Karpas-422 (cell line): ENCODE measurements at regions not wholly inside any gene's neighbourhood (a gene's known extent, or its start where the extent isn't known, plus 50 kb on each side); places are given as distances from the start of the nearest gene placed in this dataset.

ENCODE experiments used
- DNase-seq: peaks from one replicate; pipeline ENCODE4 v3.0.0-alpha.2; 2015
- H2AFZ ChIP-seq: fragments of 200-600 bp; sonication (generic); 2 replicates; pipeline ENCODE4 v1.6.1; 2014; ENCODE audit warnings: antibody characterized with exemption, low read length, mixed read lengths
- H3K27ac ChIP-seq: fragments of 200-600 bp; sonication (generic); 2 replicates; pipeline ENCODE4 v1.5.1; 2014; ENCODE audit warnings: mild to moderate bottlenecking, low read length, moderate library complexity
- H3K27me3 ChIP-seq: fragments of 200-600 bp; sonication (generic); 2 replicates; pipeline ENCODE4 v1.6.1; 2014; ENCODE audit warnings: low read length, mixed read lengths
- H3K36me3 ChIP-seq: fragments of 200-600 bp; sonication (generic); 2 replicates; pipeline ENCODE4 v1.6.1; 2014; ENCODE audit warnings: low read length, mixed read lengths; ENCODE audit not compliant: insufficient read depth
- H3K4me1 ChIP-seq: fragments of 200-600 bp; sonication (generic); 2 replicates; pipeline ENCODE4 v1.6.1; 2014; ENCODE audit warnings: mild to moderate bottlenecking, low read length, mixed read lengths
- H3K4me2 ChIP-seq: fragments of 200-600 bp; sonication (generic); 2 replicates; pipeline ENCODE4 v1.6.1; 2014; ENCODE audit warnings: low read length, low read depth, mild to moderate bottlenecking; ENCODE audit not compliant: poor library complexity, severe bottlenecking
- H3K4me3 ChIP-seq: fragments of 200-600 bp; sonication (generic); 2 replicates; pipeline ENCODE4 v1.5.1; 2014; ENCODE audit warnings: mild to moderate bottlenecking, antibody characterized with exemption, low read length, mixed read lengths
- H3K79me2 ChIP-seq: fragments of 200-600 bp; sonication (generic); 2 replicates; pipeline ENCODE4 v1.6.1; 2014; ENCODE audit warnings: mild to moderate bottlenecking, low read length, mixed read lengths
- H3K9ac ChIP-seq: fragments of 200-600 bp; sonication (generic); 2 replicates; pipeline ENCODE4 v1.6.0; 2014; ENCODE audit warnings: low read length
- H3K9me2 ChIP-seq: fragments of 200-600 bp; sonication (generic), shearing (Covaris generic); replicated peaks from 2 replicates; pipeline ENCODE4 v1.6.0; 2014; ENCODE audit warnings: mild to moderate bottlenecking, low read length, moderate library complexity; ENCODE audit not compliant: insufficient read depth
- H3K9me3 ChIP-seq: fragments of 300-700, 200-600 bp; sonication (generic); 2 replicates; pipeline ENCODE4 v1.6.1; 2014; ENCODE audit warnings: low read length, mixed read lengths
- H4K20me1 ChIP-seq: fragments of 200-600 bp; sonication (generic); 2 replicates; pipeline ENCODE4 v1.6.1; 2014; ENCODE audit warnings: mild to moderate bottlenecking, antibody characterized with exemption, low read length, low read depth; ENCODE audit not compliant: insufficient read depth

DNA sequence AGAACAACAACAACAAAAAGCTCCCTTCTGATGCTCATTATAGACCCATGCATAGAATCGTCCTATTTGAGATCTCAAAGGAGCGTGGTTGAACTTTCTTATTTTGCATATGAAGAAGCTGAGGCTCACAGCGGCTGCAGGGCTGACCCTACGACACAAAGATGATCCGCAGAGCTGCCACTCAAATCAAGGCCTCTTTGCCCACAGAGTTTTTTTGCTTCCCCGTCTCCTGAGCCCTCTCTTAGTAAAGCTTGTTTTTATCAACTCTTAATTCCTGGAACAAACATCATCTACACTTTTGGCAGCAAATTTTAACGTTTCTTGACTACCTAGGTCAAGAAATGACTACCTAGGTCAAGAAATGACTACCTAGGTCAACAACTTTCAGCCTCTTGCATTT is 73.7 kb downstream of the C16orf95 start:
- Histone ChIP-seq H3K36me3 (no peaks in the 10 kb centered on the region), H3K9ac (no peak overlapping the region), H3K79me2 (no peaks in the 10 kb centered on the region), H3K4me2 (no peak overlapping the region), H3K27ac (no peak overlapping the region), H3K4me1 (no peaks in the 10 kb centered on the region), H3K27me3 (no peaks in the 10 kb centered on the region), H3K4me3 (no peak overlapping the region), H4K20me1 (no peaks in the 10 kb centered on the region), H3K9me3 (no peaks in the 10 kb centered on the region), H3K9me2 (no peaks in the 10 kb centered on the region), H2AFZ (no peak overlapping the region)
- no peak for DNase-seq

DNA sequence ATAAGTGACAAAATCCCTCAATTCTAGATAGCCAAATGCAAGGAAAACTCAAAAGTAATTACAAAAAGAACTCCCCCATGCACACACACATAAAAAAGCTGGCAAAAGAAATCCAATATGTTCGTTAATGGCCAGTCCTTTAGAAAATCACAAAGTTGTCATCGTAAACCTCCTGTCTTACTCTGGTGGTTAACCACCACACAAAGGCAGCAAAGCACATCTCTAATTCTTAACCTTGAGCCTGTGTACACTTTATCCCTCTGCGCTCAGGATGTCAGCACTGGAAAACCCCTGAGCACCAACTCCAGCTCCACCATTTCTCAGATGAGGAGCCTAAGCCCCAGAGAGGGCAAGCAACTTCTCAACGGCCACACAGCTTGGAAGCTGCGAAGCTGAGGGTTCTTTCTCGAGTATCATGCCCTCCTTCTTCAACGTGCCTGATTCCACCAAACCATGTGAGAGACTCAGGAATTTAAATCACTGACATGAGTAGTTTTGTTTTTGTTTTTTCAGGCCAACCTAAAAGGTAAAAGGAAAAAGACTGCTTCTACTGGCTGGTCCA is 72.5 kb downstream of the C16orf95 start:
- H4K20me1 ChIP-seq: no peaks in the 10 kb centered on the region
- H3K9me2 ChIP-seq: no peaks in the 10 kb centered on the region
- H3K4me2 ChIP-seq: no peak overlapping the region
- H3K4me3 ChIP-seq: no peak overlapping the region
- H2AFZ ChIP-seq: no peak overlapping the region
- H3K27me3 ChIP-seq: no peaks in the 10 kb centered on the region
- no peaks in the 10 kb centered on the region for H3K9me3 ChIP-seq
- H3K79me2 ChIP-seq: no peaks in the 10 kb centered on the region
- H3K27ac ChIP-seq: no peak overlapping the region
- DNase-seq: no peak
- H3K4me1 ChIP-seq: no peaks in the 10 kb centered on the region
- H3K36me3 ChIP-seq: no peaks in the 10 kb centered on the region
- H3K9ac ChIP-seq: no peak overlapping the region

DNA sequence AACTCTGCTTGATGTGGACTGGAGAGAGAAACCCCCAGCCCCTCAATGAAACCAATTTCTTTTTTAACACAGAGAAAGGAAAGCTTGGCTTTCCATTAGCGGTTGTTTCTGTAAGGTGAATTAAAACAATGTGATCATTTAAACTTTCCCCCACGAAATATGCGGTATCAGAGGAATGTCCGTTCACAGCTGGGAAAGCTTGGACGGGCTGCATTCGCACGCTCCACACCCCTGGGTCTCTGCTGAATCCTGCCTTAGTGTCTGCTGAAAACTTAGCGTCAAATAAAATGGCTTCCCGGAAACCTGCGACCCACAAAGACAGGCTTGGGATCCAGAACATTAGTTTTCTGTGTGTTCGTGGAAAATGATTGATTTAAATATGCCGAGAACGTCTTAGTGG is 71.7 kb downstream of the C16orf95 start:
- H3K9ac ChIP-seq: no peak overlapping the region
- H2AFZ ChIP-seq: no peak overlapping the region
- no peak for DNase-seq
- no peak overlapping the region for H3K27ac ChIP-seq
- H3K36me3 ChIP-seq: no peaks in the 10 kb centered on the region
- no peak overlapping the region for H3K4me3 ChIP-seq
- H3K79me2 ChIP-seq: no peaks in the 10 kb centered on the region
- no peaks in the 10 kb centered on the region for H3K27me3 ChIP-seq
- no peaks in the 10 kb centered on the region for H3K4me1 ChIP-seq
- no peak overlapping the region for H3K4me2 ChIP-seq
- H3K9me2 ChIP-seq: no peaks in the 10 kb centered on the region
- H3K9me3 ChIP-seq: no peaks in the 10 kb centered on the region
- no peaks in the 10 kb centered on the region for H4K20me1 ChIP-seq

DNA sequence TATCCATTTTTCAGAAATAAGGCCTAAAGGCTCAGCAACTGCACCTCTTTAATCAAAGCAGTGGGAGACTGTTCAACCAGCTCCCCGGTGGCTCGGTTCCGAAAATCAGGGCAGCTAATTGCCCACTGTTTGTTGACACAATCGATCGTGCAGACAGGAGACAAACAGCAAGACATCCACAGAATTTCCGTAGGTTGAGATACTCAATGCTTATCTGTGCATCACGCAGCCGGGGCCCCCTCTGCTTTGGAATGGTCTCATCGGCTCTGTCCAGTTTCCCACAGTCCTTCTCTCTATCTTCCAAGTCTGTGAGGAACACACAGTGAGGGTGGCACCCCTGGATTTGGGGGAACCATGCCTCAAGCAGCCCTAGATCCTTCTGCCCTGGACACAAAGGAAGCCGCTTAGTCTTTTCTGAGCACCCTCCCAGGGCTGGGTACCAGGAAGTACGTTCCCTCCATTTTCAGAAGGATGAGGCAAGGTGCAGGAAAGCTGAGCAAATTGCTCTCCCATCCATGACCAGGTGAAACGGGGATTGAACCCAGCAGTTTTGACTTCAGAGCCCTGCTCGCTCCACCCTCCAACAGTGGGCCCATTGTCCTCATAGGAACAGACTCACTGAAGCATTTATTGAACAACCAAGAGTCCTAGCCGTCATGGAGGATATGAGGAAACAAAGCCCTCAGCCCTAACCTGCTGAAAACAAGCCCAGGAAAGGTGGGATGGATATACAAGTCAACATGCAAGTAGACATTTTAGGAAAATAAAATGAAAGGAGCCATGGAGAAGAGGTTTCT is 70.7 kb downstream of the C16orf95 start:
- Histone ChIP-seq H3K4me1 (no peaks in the 10 kb centered on the region), H3K9ac (no peak overlapping the region), H3K27ac (no peak overlapping the region), H3K27me3 (no peaks in the 10 kb centered on the region), H3K79me2 (no peaks in the 10 kb centered on the region), H3K36me3 (no peaks in the 10 kb centered on the region), H3K9me2 (no peaks in the 10 kb centered on the region), H4K20me1 (no peaks in the 10 kb centered on the region), H3K4me3 (no peak overlapping the region), H3K9me3 (no peaks in the 10 kb centered on the region), H2AFZ (no peak overlapping the region), H3K4me2 (no peak overlapping the region)
- no peak for DNase-seq

DNA sequence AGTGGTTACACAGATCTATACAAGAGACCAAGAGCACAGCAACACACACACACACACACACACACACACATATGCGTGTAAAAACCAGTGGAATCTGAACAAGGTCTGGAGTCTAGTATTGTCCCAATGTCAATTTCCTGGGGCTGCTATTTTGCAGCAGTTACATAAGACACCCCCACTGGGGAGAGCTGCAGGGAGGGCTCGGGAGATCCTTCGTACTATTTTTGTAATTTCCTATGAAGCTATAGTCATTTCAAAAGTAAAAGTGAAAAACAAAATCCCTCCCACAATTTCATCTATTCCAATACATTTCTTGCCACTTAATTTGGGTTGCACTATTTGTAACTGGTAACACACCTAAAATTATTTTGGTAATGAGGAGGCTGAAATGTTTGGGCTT is 68.5 kb downstream of the C16orf95 start:
- Histone ChIP-seq H3K9me2 (no peaks in the 10 kb centered on the region), H3K27ac (no peak overlapping the region), H2AFZ (no peak overlapping the region), H3K9me3 (no peaks in the 10 kb centered on the region), H3K27me3 (no peaks in the 10 kb centered on the region), H3K4me1 (no peaks in the 10 kb centered on the region), H3K79me2 (no peaks in the 10 kb centered on the region), H3K9ac (no peak overlapping the region), H3K36me3 (no peaks in the 10 kb centered on the region), H3K4me2 (no peak overlapping the region), H3K4me3 (no peak overlapping the region), H4K20me1 (0 out of 2 replicates have a peak, but pooled peaks cover 6% of the 10 kb centered on the region)
- DNase-seq: no peak

DNA sequence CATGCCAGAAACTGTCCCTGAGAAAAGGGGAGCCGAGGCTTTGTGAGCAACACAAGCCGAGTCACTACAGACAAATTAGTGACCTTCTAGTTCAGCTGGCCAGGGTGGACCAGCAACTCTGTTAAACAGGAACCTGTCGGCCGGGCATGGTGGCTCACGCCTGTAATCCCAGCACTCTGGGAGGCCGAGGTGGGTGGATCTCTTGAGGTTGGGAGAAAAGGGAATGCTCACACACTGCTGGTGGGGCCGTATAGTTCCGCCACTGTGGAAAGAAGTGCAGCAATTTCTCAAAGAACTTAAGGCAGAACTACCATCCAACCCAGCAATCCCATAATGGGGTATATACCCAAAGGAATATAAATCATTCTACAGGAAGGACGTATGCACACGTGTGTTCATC is 67.8 kb downstream of the C16orf95 start:
- Histone ChIP-seq H3K4me1 (no peaks in the 10 kb centered on the region), H3K4me3 (no peak overlapping the region), H3K27ac (no peak overlapping the region), H4K20me1 (0 out of 2 replicates have a peak, but pooled peaks cover 6% of the 10 kb centered on the region), H3K9me2 (no peaks in the 10 kb centered on the region), H3K79me2 (no peaks in the 10 kb centered on the region), H3K27me3 (no peaks in the 10 kb centered on the region), H3K9ac (no peak overlapping the region), H3K36me3 (no peaks in the 10 kb centered on the region), H3K9me3 (no peaks in the 10 kb centered on the region), H2AFZ (no peak overlapping the region), H3K4me2 (no peak overlapping the region)
- no peak for DNase-seq

DNA sequence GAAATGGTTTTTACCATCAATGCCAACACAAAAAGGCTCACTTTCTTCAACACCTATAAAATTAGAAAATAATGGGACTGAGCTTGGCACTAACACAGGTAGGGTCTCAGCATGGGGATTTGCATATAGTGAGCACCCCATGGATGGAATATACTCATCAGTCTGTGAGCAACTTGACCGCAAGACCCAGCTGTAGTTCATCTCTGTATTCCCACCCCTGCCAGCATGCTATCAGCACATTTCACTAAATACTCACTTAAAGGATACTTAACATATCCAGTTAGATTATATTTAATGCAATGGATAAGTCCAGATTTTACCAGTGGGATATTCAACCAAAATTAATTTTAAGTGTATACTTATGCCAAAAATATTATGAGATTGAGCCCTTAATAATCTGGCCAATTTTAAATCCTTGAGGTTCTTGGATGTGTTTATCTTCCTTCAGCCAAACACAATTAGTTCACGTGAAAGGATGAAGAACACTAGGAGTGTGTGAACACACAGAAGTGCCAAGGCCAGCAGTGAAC is 66.7 kb downstream of the C16orf95 start:
- no peak overlapping the region for H2AFZ ChIP-seq
- H3K36me3 ChIP-seq: no peaks in the 10 kb centered on the region
- H3K4me1 ChIP-seq: no peaks in the 10 kb centered on the region
- no peaks in the 10 kb centered on the region for H3K9me3 ChIP-seq
- 0 out of 2 replicates have a peak, but pooled peaks cover 6% of the 10 kb centered on the region for H4K20me1 ChIP-seq
- no peak overlapping the region for H3K27ac ChIP-seq
- H3K9me2 ChIP-seq: no peaks in the 10 kb centered on the region
- H3K79me2 ChIP-seq: no peaks in the 10 kb centered on the region
- H3K9ac ChIP-seq: no peak overlapping the region
- no peaks in the 10 kb centered on the region for H3K27me3 ChIP-seq
- DNase-seq: no peak
- no peak overlapping the region for H3K4me2 ChIP-seq
- no peak overlapping the region for H3K4me3 ChIP-seq

DNA sequence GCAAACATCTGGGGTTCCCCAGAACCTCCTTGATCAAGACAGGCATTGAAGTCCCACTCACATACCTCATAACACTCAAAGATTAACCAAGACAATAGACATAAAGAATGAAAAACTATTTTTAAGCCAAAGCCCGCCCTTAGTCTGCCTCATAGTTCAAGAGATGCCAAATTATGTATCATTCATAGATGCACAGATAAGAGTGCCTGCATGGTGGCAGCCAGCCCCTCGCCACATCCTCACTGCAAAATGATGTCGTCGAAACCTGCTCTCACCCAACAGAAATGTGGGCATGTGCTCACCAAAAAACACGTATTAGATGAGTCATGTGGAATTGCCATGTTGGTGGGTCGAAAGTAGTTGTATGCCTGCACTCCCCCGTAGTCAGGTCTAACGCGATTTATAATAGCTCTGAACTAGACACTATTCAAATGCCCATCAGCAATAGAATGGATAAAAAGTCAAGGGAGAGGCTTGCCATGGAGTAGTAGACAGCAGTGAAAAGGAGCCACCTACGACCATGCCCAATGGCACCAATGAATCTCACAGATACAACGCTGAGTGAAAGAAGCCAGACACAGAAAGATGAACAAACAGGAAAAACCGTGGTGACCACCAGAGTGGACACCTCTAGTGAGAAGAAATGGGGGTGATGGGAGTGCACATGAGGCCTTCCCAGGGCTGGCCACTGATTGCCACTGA is 64.8 kb downstream of the C16orf95 start:
- Histone ChIP-seq H4K20me1 (0 out of 2 replicates have a peak, but pooled peaks cover 6% of the 10 kb centered on the region), H2AFZ (no peak overlapping the region), H3K27me3 (no peaks in the 10 kb centered on the region), H3K9me3 (no peaks in the 10 kb centered on the region), H3K36me3 (no peaks in the 10 kb centered on the region), H3K4me3 (no peak overlapping the region), H3K9me2 (no peaks in the 10 kb centered on the region), H3K4me2 (no peak overlapping the region), H3K4me1 (no peaks in the 10 kb centered on the region), H3K27ac (no peak overlapping the region), H3K79me2 (no peaks in the 10 kb centered on the region), H3K9ac (no peak overlapping the region)
- no peak for DNase-seq
